ENCODE measurements at regions not wholly inside any gene's neighbourhood (a gene's known extent, or its start where the extent isn't known, plus 50 kb on each side); places are given as distances from the start of the nearest gene placed in this dataset.

DNA sequence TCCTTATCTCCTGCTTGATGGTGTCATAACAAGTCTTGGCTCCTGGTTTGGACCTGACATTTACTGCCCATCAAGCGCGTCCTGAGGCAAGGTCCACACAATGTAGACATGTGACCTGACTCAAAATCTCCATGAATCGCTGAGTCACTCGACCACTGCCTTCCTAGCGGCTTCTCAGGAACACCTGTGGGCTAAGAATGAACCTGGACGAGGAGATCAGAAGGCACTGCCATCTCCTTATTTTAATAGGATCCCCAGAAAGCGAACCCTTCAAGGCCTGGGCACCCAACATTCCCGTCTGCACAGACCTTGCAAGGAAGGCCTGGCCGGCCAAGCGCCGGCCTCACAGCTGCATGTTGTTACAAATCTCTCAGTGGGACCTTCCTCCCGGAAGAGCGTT, 60.6 kb upstream of the IRX1 start:
- intact Hi-C loops (cut with DNase I) = no loop called here
- no peak for DNase-seq
- Histone ChIP-seq H3K4me1 (no peaks in the 10 kb centered on the region), H3K4me3 (no peak overlapping the region), H3K9me3 (no peaks in the 10 kb centered on the region), H3K36me3 (no peaks in the 10 kb centered on the region), H3K27ac (no peak overlapping the region), H3K27me3 (no peaks in the 10 kb centered on the region)
- FAIRE-seq = no peak
- no peak for ATAC-seq
- TF ChIP-seq, protein P1, sequence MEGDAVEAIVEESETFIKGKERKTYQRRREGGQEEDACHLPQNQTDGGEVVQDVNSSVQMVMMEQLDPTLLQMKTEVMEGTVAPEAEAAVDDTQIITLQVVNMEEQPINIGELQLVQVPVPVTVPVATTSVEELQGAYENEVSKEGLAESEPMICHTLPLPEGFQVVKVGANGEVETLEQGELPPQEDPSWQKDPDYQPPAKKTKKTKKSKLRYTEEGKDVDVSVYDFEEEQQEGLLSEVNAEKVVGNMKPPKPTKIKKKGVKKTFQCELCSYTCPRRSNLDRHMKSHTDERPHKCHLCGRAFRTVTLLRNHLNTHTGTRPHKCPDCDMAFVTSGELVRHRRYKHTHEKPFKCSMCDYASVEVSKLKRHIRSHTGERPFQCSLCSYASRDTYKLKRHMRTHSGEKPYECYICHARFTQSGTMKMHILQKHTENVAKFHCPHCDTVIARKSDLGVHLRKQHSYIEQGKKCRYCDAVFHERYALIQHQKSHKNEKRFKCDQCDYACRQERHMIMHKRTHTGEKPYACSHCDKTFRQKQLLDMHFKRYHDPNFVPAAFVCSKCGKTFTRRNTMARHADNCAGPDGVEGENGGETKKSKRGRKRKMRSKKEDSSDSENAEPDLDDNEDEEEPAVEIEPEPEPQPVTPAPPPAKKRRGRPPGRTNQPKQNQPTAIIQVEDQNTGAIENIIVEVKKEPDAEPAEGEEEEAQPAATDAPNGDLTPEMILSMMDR (IDR thresholded peaks at IDR 0.05) = no peak
- WGBS, 2 donors = 85 to 87% methylated on average over 13 of the region's 13 CpGs

- no peaks in the 10 kb centered on the region for H3K4me1 ChIP-seq
- ATAC-seq (peak in 3 of 4 donors; percentile 55 to 79 (median 68)), FAIRE-seq (no peak), DNase-seq (peak in 1 of 6 donors; percentile 17)
- TF ChIP-seq, protein P1 (IDR thresholded peaks at IDR 0.05) = no peak
- H3K9me3 ChIP-seq = no peaks in the 10 kb centered on the region
- intact Hi-C loops (cut with DNase I) = no loop called here
- H3K27ac ChIP-seq = peak overlapping the region in 1 of 4 donors; percentile 24
- H3K4me3 ChIP-seq = no peak overlapping the region
- no peaks in the 10 kb centered on the region for H3K27me3 ChIP-seq
- H3K36me3 ChIP-seq = no peaks in the 10 kb centered on the region
- WGBS, 2 donors = 38 to 47% methylated on average over 8 of the region's 8 CpGs
These were observed 64.2 kb upstream of the IRX1 start for GRCh38 chr5:3531320-3531986.

DNA sequence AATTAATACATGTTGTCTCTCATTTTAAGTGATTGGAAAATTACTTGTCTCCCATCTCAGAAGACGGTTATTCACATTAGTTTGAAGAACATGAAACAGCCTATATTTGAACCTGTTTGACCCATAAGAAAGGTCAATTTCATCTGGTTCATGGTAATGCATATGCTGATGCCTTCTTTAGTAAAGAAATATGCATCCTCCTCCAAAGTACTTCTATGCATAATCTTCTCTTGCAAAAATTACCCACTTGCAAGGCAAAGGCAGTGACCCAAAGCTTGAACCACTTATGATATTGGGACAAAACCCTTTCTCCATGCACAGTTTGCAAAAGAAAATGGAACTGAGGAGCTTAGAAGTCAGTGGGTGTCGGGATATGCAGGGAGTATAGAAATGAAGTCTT, 65.4 kb upstream of the IRX1 start:
- no peak overlapping the region for H3K4me3 ChIP-seq
- H3K4me1 ChIP-seq = no peaks in the 10 kb centered on the region
- DNase-seq (no peak), FAIRE-seq (no peak), ATAC-seq (no peak)
- no peak overlapping the region for H3K27ac ChIP-seq
- intact Hi-C loops (cut with DNase I) = no loop called here
- TF ChIP-seq, protein P1 (IDR thresholded peaks at IDR 0.05) = no peak
- H3K36me3 ChIP-seq = no peaks in the 10 kb centered on the region
- H3K9me3 ChIP-seq = no peaks in the 10 kb centered on the region
- 62 to 76% methylated on average over 2 of the region's 2 CpGs for WGBS, 2 donors
- no peaks in the 10 kb centered on the region for H3K27me3 ChIP-seq

DNA sequence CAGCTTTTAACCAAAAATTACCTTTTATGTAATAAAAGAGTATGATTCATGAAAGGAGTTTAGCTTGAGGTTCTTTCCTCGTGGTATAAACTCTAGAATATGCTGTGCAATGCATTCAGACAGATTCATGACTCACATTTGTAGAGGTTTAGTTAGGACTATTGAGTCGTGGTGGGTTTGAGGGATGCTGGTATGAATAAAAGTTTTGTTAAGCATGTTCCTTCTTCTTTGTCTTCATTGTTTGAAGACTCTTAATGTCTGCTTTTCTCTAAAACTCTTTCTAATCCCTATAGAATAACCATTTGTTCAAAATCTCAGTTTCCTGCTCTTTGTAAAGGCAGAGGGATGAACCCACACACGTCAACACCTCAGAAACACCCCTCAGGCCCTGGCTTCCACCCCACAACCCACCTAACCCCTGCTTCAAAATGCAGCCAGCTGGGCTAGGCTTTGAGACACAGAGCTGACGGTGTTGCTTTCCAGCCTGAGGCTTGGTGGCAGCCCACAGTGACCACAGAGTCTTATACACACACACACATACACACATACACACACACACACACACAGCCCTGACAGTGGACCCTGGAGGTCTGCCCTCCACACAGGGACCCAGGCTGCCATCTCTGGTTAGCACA, 69.0 kb upstream of the IRX1 start:
- H3K27me3 ChIP-seq = no peaks in the 10 kb centered on the region
- TF ChIP-seq, protein P1 (IDR thresholded peaks at IDR 0.05) = no peak
- no peak overlapping the region for H3K27ac ChIP-seq
- ATAC-seq (no peak), FAIRE-seq (no peak), DNase-seq (no peak)
- 46 to 49% methylated on average over 4 of the region's 4 CpGs for WGBS, 2 donors
- no peaks in the 10 kb centered on the region for H3K36me3 ChIP-seq
- H3K4me1 ChIP-seq = no peaks in the 10 kb centered on the region
- H3K4me3 ChIP-seq = no peak overlapping the region
- intact Hi-C loops (cut with DNase I) = no loop called here
- no peaks in the 10 kb centered on the region for H3K9me3 ChIP-seq

- WGBS, 2 donors = 54 to 87% methylated on average over 3 of the region's 3 CpGs
- H3K27me3 ChIP-seq = no peaks in the 10 kb centered on the region
- H3K4me3 ChIP-seq = no peak overlapping the region
- no peaks in the 10 kb centered on the region for H3K4me1 ChIP-seq
- intact Hi-C loops (cut with DNase I) = no loop called here
- H3K27ac ChIP-seq = no peak overlapping the region
- ATAC-seq = no peak
- H3K9me3 ChIP-seq = no peaks in the 10 kb centered on the region
- no peak for FAIRE-seq
- no peaks in the 10 kb centered on the region for H3K36me3 ChIP-seq
- TF ChIP-seq, protein P1 (IDR thresholded peaks at IDR 0.05) = no peak
- DNase-seq = no peak
These were observed 73.1 kb upstream of the IRX1 start for GRCh38 chr5:3522491-3522890.

All from pancreas (tissue), 10 donors.